DND-41 (cell line): ENCODE measurements at regions not wholly inside any gene's neighbourhood (a gene's known extent, or its start where the extent isn't known, plus 50 kb on each side); places are given as distances from the start of the nearest gene placed in this dataset.

Experiments used
- CTCF ChIP-seq: IDR thresholded peaks from 2 replicates; pipeline ENCODE4 v1.5.1; 2012; ENCODE audit warnings: borderline replicate concordance, low read length, moderate library complexity, mild to moderate bottlenecking; ENCODE audit not compliant: poor library complexity, severe bottlenecking; ENCODE audit errors: extremely low read depth
- EZH2 ChIP-seq: IDR thresholded peaks from 3 replicates; pipeline ENCODE4 v1.6.1; 2012; ENCODE audit warnings: borderline replicate concordance, low read depth, mild to moderate bottlenecking, moderate library complexity, low read length, inconsistent platforms; ENCODE audit not compliant: severe bottlenecking

- no peak for TF ChIP-seq CTCF
- TF ChIP-seq EZH2: no peak
Measured at GRCh38 chr1:229942501-229942900, 124.5 kb upstream of the GALNT2 start.
